Spinal cord (tissue), 9 donors: ENCODE measurements at regions not wholly inside any gene's neighbourhood (a gene's known extent, or its start where the extent isn't known, plus 50 kb on each side); places are given as distances from the start of the nearest gene placed in this dataset.

Source experiments
- DNase-seq, 6 donors: peaks; one replicate each; pipeline versions ENCODE4 v3.0.0 to v3.0.0-alpha.2; 2013 to 2015; ENCODE audit warnings: low spot score in 6 of 6, low read depth in 4 of 6
- H3K27ac ChIP-seq: one replicate; pipeline ENCODE4 v1.5.1; 2013; ENCODE audit warnings: low read depth, low read length, control low read depth
- H3K27me3 ChIP-seq: one replicate; pipeline ENCODE4 v1.6.1; 2013; ENCODE audit warnings: low read length; ENCODE audit not compliant: control insufficient read depth, insufficient read depth
- H3K36me3 ChIP-seq: one replicate; pipeline ENCODE4 v1.6.1; 2013; ENCODE audit warnings: low read length; ENCODE audit not compliant: control insufficient read depth, insufficient read depth
- H3K4me1 ChIP-seq: one replicate; pipeline ENCODE4 v1.6.1; 2013; ENCODE audit warnings: low read length; ENCODE audit not compliant: control insufficient read depth, insufficient read depth
- H3K4me3 ChIP-seq: one replicate; pipeline ENCODE4 v1.5.1; 2013; ENCODE audit warnings: low read depth, low read length, control low read depth
- H3K9me3 ChIP-seq: one replicate; pipeline ENCODE4 v1.6.1; 2013; ENCODE audit warnings: low read length; ENCODE audit not compliant: control insufficient read depth, insufficient read depth
- WGBS: methylation state at CpG from one replicate; pipeline ENCODE4 v1.1.5; 2013; ENCODE audit warnings: missing lambda C conversion rate; ENCODE audit not compliant: insufficient coverage; 5-methylcytosine and 5-hydroxymethylcytosine counted together
- donor health status: healthy.

- H3K4me3 ChIP-seq = no peak overlapping the region
- no peaks in the 10 kb centered on the region for H3K36me3 ChIP-seq
- H3K27ac ChIP-seq = no peak overlapping the region
- no peak for DNase-seq
- WGBS = 82% methylated on average over 11 of the region's 11 CpGs
- H3K9me3 ChIP-seq = no peaks in the 10 kb centered on the region
- no peaks in the 10 kb centered on the region for H3K27me3 ChIP-seq
- peaks cover 31% of the 10 kb centered on the region for H3K4me1 ChIP-seq
These were observed 74.9 kb downstream of the RHOB start for GRCh38 chr2:20521682-20522189.

GRCh38 chr2:20523073-20523798 lies 76.4 kb downstream of the RHOB start:
- no peak overlapping the region for H3K27ac ChIP-seq
- peaks cover 34% of the 10 kb centered on the region for H3K4me1 ChIP-seq
- no peak overlapping the region for H3K4me3 ChIP-seq
- no peaks in the 10 kb centered on the region for H3K9me3 ChIP-seq
- H3K27me3 ChIP-seq = no peaks in the 10 kb centered on the region
- 69% methylated on average over 6 of the region's 8 CpGs for WGBS
- no peak for DNase-seq
- H3K36me3 ChIP-seq = no peaks in the 10 kb centered on the region

DNA sequence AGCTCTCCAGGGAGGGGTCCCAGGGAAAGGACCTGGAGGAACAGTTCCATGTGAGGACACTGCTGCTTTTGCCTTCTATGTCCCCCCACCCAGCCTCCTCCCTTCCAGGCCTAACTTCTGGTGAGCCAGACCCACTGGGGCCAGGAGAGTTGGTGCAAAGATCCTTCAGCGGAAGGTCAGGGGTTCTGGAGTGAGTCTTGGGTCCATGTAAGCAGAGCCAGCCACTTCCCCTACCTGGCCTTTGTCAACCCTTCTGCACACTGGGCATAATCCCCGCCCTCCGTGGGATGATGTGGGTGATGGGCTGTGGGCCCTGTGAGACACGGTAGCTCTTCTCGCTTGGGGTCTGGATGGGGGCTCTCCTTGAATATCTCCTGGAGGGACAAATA lies 76.9 kb downstream of the RHOB start:
- Histone ChIP-seq H3K4me1 (peaks cover 34% of the 10 kb centered on the region), H3K36me3 (no peaks in the 10 kb centered on the region), H3K27ac (no peak overlapping the region), H3K4me3 (no peak overlapping the region), H3K27me3 (no peaks in the 10 kb centered on the region), H3K9me3 (no peaks in the 10 kb centered on the region)
- DNase-seq = no peak
- WGBS = 100% methylated on average over 1 of the region's 5 CpGs

GRCh38 chr2:20524412-20525040 lies 77.7 kb downstream of the RHOB start:
- Histone ChIP-seq H3K27ac (no peak overlapping the region), H3K36me3 (no peaks in the 10 kb centered on the region), H3K4me1 (peaks cover 34% of the 10 kb centered on the region), H3K9me3 (no peaks in the 10 kb centered on the region), H3K4me3 (no peak overlapping the region), H3K27me3 (no peaks in the 10 kb centered on the region)
- peak in 1 of 6 donors; percentile 47 for DNase-seq
- WGBS = 52% methylated on average over 14 of the region's 16 CpGs

GRCh38 chr2:20525041-20526035 lies 78.5 kb downstream of the RHOB start:
- Histone ChIP-seq H3K9me3 (no peaks in the 10 kb centered on the region), H3K27ac (no peak overlapping the region), H3K4me1 (peaks cover 34% of the 10 kb centered on the region), H3K36me3 (no peaks in the 10 kb centered on the region), H3K4me3 (no peak overlapping the region), H3K27me3 (no peaks in the 10 kb centered on the region)
- DNase-seq = no peak
- 80% methylated on average over 13 of the region's 17 CpGs for WGBS

- no peak overlapping the region for H3K27ac ChIP-seq
- H3K27me3 ChIP-seq = no peaks in the 10 kb centered on the region
- no peaks in the 10 kb centered on the region for H3K36me3 ChIP-seq
- no CpG with 5 or more reads among the region's 3 CpGs for WGBS
- DNase-seq = peak in 1 of 6 donors; percentile 49
- no peak overlapping the region for H3K4me3 ChIP-seq
- H3K9me3 ChIP-seq = no peaks in the 10 kb centered on the region
- H3K4me1 ChIP-seq = peaks cover 36% of the 10 kb centered on the region
These were observed 79.3 kb downstream of the RHOB start for GRCh38 chr2:20526160-20526559.

DNA sequence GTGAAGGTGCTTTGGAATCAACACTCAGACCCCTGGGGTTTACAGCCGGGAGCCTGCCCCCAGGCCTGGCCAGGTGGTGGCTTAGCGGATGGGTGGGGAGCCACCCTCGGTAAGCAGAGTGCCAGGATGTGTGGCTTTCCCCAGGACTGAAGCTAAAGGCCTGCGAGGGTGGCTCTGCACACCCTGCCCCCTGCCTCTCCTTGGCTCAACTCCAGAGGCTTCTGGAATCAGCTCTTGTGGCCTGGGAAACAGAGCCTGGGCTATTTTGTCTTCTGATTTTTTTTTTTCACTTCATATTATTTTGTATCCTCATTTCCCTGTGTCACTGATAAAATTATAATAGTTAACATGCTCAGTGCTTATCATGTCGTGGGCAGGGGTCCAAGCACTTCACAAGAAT lies 79.8 kb downstream of the RHOB start:
- WGBS = 22% methylated on average over 4 of the region's 5 CpGs
- no peaks in the 10 kb centered on the region for H3K27me3 ChIP-seq
- H3K27ac ChIP-seq = no peak overlapping the region
- H3K4me3 ChIP-seq = no peak overlapping the region
- peaks cover 41% of the 10 kb centered on the region for H3K4me1 ChIP-seq
- no peaks in the 10 kb centered on the region for H3K9me3 ChIP-seq
- DNase-seq = peak in 2 of 6 donors; percentile 77 to 81
- H3K36me3 ChIP-seq = no peaks in the 10 kb centered on the region

DNA sequence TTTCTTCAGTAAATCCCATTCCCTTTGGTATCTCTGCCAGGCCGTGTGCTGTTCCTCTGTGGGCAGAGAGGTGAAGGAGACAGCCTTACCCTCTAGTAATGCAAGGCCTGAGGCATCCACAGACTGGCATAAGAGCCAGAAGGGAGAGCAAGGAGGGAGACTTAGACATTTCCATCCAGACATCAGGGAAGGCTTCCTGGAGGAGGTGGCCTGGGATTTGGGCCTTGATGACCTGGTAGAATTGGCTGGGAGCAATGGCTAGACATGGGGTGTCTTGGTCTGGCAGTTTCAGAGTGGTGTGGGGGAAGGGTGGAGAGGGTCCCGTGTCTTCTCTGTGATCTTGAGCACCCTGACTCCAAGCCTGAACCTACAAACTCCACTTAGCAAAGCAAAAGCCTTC lies 81.8 kb downstream of the RHOB start:
- Histone ChIP-seq H3K4me3 (no peak overlapping the region), H3K27ac (no peak overlapping the region), H3K4me1 (peaks cover 54% of the 10 kb centered on the region), H3K36me3 (no peaks in the 10 kb centered on the region), H3K27me3 (no peaks in the 10 kb centered on the region), H3K9me3 (no peaks in the 10 kb centered on the region)
- no peak for DNase-seq
- WGBS = 100% methylated on average over 1 of the region's 2 CpGs

DNA sequence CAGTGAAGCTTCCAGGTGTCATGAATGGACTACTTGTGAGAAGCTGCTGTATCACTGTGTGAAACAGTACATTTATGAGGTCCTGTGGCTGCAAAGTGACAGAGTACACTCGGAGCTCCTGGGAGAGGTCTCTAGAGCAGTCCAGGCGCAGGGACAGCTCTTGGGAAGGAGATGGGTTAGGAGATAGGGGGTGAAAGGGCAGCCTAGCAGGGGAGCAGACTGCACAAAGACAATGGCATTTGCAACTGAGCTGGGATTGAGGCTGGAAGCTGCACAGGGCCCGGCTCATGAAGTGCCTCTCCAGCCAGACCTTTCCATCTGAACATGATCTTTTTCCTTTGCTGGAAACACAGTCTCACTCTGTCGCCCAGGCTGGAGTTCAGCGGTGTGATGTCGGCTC lies 83.6 kb downstream of the RHOB start:
- Histone ChIP-seq H3K4me1 (peaks cover 43% of the 10 kb centered on the region), H3K27me3 (no peaks in the 10 kb centered on the region), H3K9me3 (no peaks in the 10 kb centered on the region), H3K27ac (no peak overlapping the region), H3K4me3 (no peak overlapping the region), H3K36me3 (no peaks in the 10 kb centered on the region)
- no peak for DNase-seq
- 81% methylated on average over 6 of the region's 6 CpGs for WGBS
